SK-N-SH (cell line): ENCODE measurements at regions not wholly inside any gene's neighbourhood (a gene's known extent, or its start where the extent isn't known, plus 50 kb on each side); places are given as distances from the start of the nearest gene placed in this dataset.
A peak's percentile ranks its signal among the peaks of the same experiment; 100 is the strongest.

ENCODE experiments used
- CTCF ChIA-PET: fragments of 300-600, 350-600 bp; formaldehyde crosslinking; extraction: SDS; loops from one replicate; lab custom pipeline; 2021; lab: Yijun Ruan, JAX
- POLR2A ChIA-PET: fragments of 350-600 bp; sonication (Branson Sonifier 250); formaldehyde crosslinking; extraction: SDS; loops from one replicate; lab custom pipeline; 2020; ENCODE audit warnings: antibody characterized with exemption, inconsistent platforms; lab: Yijun Ruan, JAX
- DNase-seq: peaks from one replicate; pipeline ENCODE4 v3.0.0; 2012
- H2AFZ ChIP-seq: fragments of 200-600 bp; sonication (generic); 2 replicates; pipeline ENCODE4 v1.8.1; 2016; ENCODE audit warnings: antibody characterized with exemption, mild to moderate bottlenecking, low read depth
- H3F3A ChIP-seq: fragments of 200-600 bp; sonication (generic); replicated peaks from 2 replicates; pipeline ENCODE3; 2016; ENCODE audit warnings: antibody characterized with exemption, mild to moderate bottlenecking; ENCODE audit not compliant: insufficient read depth
- H3K27ac ChIP-seq, 2 experiments: fragments of 200-500 bp in 1 of 2; fragments of 200-600 bp in 1 of 2; sonication (Bioruptor generic) in 1 of 2; sonication (generic), shearing (Covaris generic) in 1 of 2; 2 replicates each; pipeline versions ENCODE4 v1.5.1 to v1.6.1; 2014 to 2016; ENCODE audit warnings: low read depth in 2 of 2, inconsistent platforms in 1 of 2, low read length in 1 of 2, mild to moderate bottlenecking in 1 of 2, mixed read lengths in 1 of 2
- H3K27me3 ChIP-seq: fragments of 200-600 bp; sonication (generic), shearing (Covaris generic); 2 replicates; pipeline ENCODE4 v1.6.1; 2016; ENCODE audit warnings: mixed run types; ENCODE audit not compliant: insufficient read depth
- H3K36me3 ChIP-seq, 2 experiments: fragments of 200-500 bp in 1 of 2; fragments of 200-600 bp in 1 of 2; sonication (Bioruptor generic) in 1 of 2; sonication (generic) in 1 of 2; replicated peaks in 1 of 2; 2 replicates each; pipeline versions ENCODE3 to v1.5.1; 2014 to 2016; ENCODE audit warnings: low read length in 1 of 2, mild to moderate bottlenecking in 1 of 2; ENCODE audit not compliant: insufficient read depth in 2 of 2, control insufficient read depth in 1 of 2
- H3K4me1 ChIP-seq, 2 experiments: fragments of 200-500 bp in 1 of 2; fragments of 200-600 bp in 1 of 2; sonication (Bioruptor generic) in 1 of 2; sonication (generic), shearing (Covaris generic) in 1 of 2; 2 replicates each; pipeline versions ENCODE4 v1.5.1 to v1.6.1; 2014 to 2016; ENCODE audit warnings: low read depth in 1 of 2, low read length in 1 of 2, mixed run types in 1 of 2; ENCODE audit not compliant: insufficient read depth in 2 of 2, control insufficient read depth in 1 of 2
- H3K4me2 ChIP-seq: fragments of 200-600 bp; sonication (generic), shearing (Covaris generic); 2 replicates; pipeline ENCODE4 v1.6.1; 2017; ENCODE audit warnings: mixed run types
- H3K4me3 ChIP-seq, 2 experiments: fragments of 200-500 bp in 1 of 2; fragments of 200-600 bp in 1 of 2; sonication (Bioruptor generic) in 1 of 2; sonication (generic), shearing (Covaris generic) in 1 of 2; 2 replicates each; pipeline versions ENCODE4 v1.5.1 to v1.8.1; 2014 to 2016; ENCODE audit warnings: low read depth in 2 of 2, inconsistent platforms in 1 of 2, low read length in 1 of 2, mild to moderate bottlenecking in 1 of 2, mixed read lengths in 1 of 2, moderate library complexity in 1 of 2
- H3K79me2 ChIP-seq: fragments of 200-600 bp; sonication (generic); 2 replicates; pipeline ENCODE4 v1.8.1; 2017; ENCODE audit warnings: mild to moderate bottlenecking; ENCODE audit not compliant: insufficient read depth
- H3K9ac ChIP-seq: fragments of 200-600 bp; sonication (generic); 2 replicates; pipeline ENCODE4 v1.6.1; 2017; ENCODE audit warnings: mixed run types
- H3K9me2 ChIP-seq: fragments of 200-600 bp; sonication (generic); 2 replicates; pipeline ENCODE4 v1.6.1; 2017; ENCODE audit warnings: mixed run types
- H3K9me3 ChIP-seq: fragments of 200-600 bp; sonication (generic); 2 replicates; pipeline ENCODE4 v1.6.1; 2017; ENCODE audit warnings: mixed run types, mild to moderate bottlenecking, moderate library complexity
- H4K20me1 ChIP-seq: fragments of 200-600 bp; sonication (generic); 2 replicates; pipeline ENCODE4 v1.6.1; 2017; ENCODE audit warnings: mild to moderate bottlenecking, mixed run types; ENCODE audit not compliant: insufficient read depth
- CTCF ChIP-seq: fragments of 200-600 bp; sonication (generic); IDR thresholded peaks from 2 replicates; pipeline ENCODE4 v1.6.1; 2017; ENCODE audit warnings: antibody characterized with exemption, mild to moderate bottlenecking, moderate library complexity
- EZH2phosphoT487 ChIP-seq: fragments of 200-600 bp; sonication (generic); IDR thresholded peaks from 2 replicates; pipeline ENCODE4 v1.6.1; 2017; ENCODE audit warnings: low read depth, mixed run types, mild to moderate bottlenecking, antibody characterized with exemption, moderate library complexity, borderline replicate concordance
- FOSL2 ChIP-seq: IDR thresholded peaks from 2 replicates; pipeline ENCODE4 v1.4.0; 2012; ENCODE audit warnings: low read depth, mild to moderate bottlenecking, moderate library complexity, borderline replicate concordance
- GABPA ChIP-seq: IDR thresholded peaks from 2 replicates; pipeline ENCODE4 v1.4.0; 2012; ENCODE audit warnings: low read depth, mild to moderate bottlenecking
- GATA2 ChIP-seq: sonication (generic); formaldehyde crosslinking; IDR thresholded peaks from 2 replicates; pipeline ENCODE4 v1.5.0; 2020; ENCODE audit warnings: mild to moderate bottlenecking, missing genetic modification reagents
- MEF2A ChIP-seq: IDR thresholded peaks from 2 replicates; pipeline ENCODE4 v1.4.0; 2012; ENCODE audit warnings: low read depth, borderline replicate concordance
- MXI1 ChIP-seq: IDR thresholded peaks from 2 replicates; pipeline ENCODE4 v1.6.1; 2012; ENCODE audit warnings: mild to moderate bottlenecking, low read depth, low read length, improper control_type of control experiment
- RCOR1 ChIP-seq: fragments of 150-350 bp; IDR thresholded peaks from 2 replicates; pipeline ENCODE4 v1.6.1; 2017; ENCODE audit warnings: antibody characterized with exemption, low read length
- RFX5 ChIP-seq: IDR thresholded peaks from 2 replicates; pipeline ENCODE4 v1.6.1; 2012; ENCODE audit warnings: mild to moderate bottlenecking, improper control_type of control experiment, low read length
- RXRA ChIP-seq: IDR thresholded peaks from 2 replicates; pipeline ENCODE4 v1.4.0; 2012; ENCODE audit warnings: low read depth, mild to moderate bottlenecking, borderline replicate concordance
- SIN3A ChIP-seq: IDR thresholded peaks from 2 replicates; pipeline ENCODE4 v1.6.1; 2012; ENCODE audit warnings: low read depth, mild to moderate bottlenecking, low read length, moderate library complexity, borderline replicate concordance
- SMC3 ChIP-seq: IDR thresholded peaks from 2 replicates; pipeline ENCODE4 v1.6.1; 2012; ENCODE audit warnings: low read depth, low read length, improper control_type of control experiment
- TAF1 ChIP-seq: IDR thresholded peaks from 2 replicates; pipeline ENCODE4 v1.6.1; 2012; ENCODE audit warnings: low read depth, mild to moderate bottlenecking, low read length, moderate library complexity, borderline replicate concordance
- TCF12 ChIP-seq: IDR thresholded peaks from 2 replicates; pipeline ENCODE4 v1.4.0; 2012
- TEAD4 ChIP-seq: IDR thresholded peaks from 2 replicates; pipeline ENCODE4 v1.4.0; 2012; ENCODE audit warnings: mild to moderate bottlenecking, borderline replicate concordance; ENCODE audit not compliant: insufficient read depth
- YY1 ChIP-seq: IDR thresholded peaks from 2 replicates; pipeline ENCODE4 v1.4.0; 2012; ENCODE audit warnings: low read depth, mild to moderate bottlenecking
- WGBS: methylation state at CpG from one replicate; pipeline ENCODE4 v1.1.6; 2017; ENCODE audit warnings: low lambda C conversion rate; 5-methylcytosine and 5-hydroxymethylcytosine counted together
- TF ChIP-seq, protein P1 (sequence below): IDR thresholded peaks from 2 replicates; pipeline ENCODE4 v1.4.0; 2012; ENCODE audit warnings: low read depth, borderline replicate concordance
- TF ChIP-seq, protein P2 (sequence below): IDR thresholded peaks from 2 replicates; pipeline ENCODE4 v1.4.0; 2012; ENCODE audit warnings: low read depth
- TF ChIP-seq, protein P3 (sequence below): IDR thresholded peaks from 2 replicates; pipeline ENCODE4 v1.4.0; 2012; ENCODE audit warnings: low read depth, borderline replicate concordance

DNA sequence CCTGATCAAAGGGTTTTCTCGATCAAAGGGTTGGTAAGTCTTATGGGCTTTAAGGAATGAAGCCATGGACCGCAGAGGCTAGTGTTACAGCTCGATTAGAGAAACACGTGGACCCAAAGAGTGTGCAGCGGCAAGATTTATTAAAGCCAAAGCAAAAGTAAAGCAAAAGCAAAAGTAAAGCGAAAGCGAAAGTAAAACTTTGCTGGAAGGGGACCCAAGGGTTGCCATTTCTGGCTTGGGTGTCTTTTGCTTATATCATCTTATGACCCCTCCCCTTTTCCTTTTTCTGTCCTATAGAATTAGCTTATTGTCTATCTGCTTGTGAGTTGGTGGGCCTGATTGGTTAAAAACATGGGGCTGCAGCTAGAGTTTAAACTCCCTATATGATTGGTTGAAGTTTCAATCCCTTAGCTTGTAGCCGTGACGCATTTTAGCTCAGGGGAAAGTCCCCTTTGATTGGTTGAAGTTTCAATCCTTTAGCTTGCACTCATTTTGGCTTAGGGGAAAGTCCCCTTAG is 957.0 kb downstream of the AMY1C start:
- 79% methylated on average over 9 of the region's 9 CpGs for WGBS
- no peak overlapping the region for H2AFZ ChIP-seq

GRCh38 chr1:104718752-104719151 is 969.1 kb downstream of the AMY1C start:
- POLR2A ChIA-PET = no interaction called here
- no peaks in the 10 kb centered on the region for H3K36me3 ChIP-seq
- H3F3A ChIP-seq = no peaks in the 10 kb centered on the region
- H3K9me3 ChIP-seq = no peaks in the 10 kb centered on the region
- H3K4me1 ChIP-seq = no peaks in the 10 kb centered on the region
- DNase-seq = no peak
- WGBS = 46% methylated on average over 1 of the region's 1 CpG
- H3K9me2 ChIP-seq = no peaks in the 10 kb centered on the region
- TF ChIP-seq, protein P1, sequence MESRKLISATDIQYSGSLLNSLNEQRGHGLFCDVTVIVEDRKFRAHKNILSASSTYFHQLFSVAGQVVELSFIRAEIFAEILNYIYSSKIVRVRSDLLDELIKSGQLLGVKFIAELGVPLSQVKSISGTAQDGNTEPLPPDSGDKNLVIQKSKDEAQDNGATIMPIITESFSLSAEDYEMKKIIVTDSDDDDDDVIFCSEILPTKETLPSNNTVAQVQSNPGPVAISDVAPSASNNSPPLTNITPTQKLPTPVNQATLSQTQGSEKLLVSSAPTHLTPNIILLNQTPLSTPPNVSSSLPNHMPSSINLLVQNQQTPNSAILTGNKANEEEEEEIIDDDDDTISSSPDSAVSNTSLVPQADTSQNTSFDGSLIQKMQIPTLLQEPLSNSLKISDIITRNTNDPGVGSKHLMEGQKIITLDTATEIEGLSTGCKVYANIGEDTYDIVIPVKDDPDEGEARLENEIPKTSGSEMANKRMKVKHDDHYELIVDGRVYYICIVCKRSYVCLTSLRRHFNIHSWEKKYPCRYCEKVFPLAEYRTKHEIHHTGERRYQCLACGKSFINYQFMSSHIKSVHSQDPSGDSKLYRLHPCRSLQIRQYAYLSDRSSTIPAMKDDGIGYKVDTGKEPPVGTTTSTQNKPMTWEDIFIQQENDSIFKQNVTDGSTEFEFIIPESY = no peak
- TF ChIP-seq RXRA = no peak
- no peak for TF ChIP-seq TAF1
- H3K4me2 ChIP-seq = no peak overlapping the region
- no peak overlapping the region for H3K4me3 ChIP-seq
- H3K27ac ChIP-seq = no peak overlapping the region
- H3K9ac ChIP-seq = no peak overlapping the region
- H2AFZ ChIP-seq = no peak overlapping the region
- H3K79me2 ChIP-seq = no peaks in the 10 kb centered on the region
- no peaks in the 10 kb centered on the region for H3K27me3 ChIP-seq
- no peaks in the 10 kb centered on the region for H4K20me1 ChIP-seq
- CTCF ChIA-PET = no interaction called here

More for the DNA sequence above, 957.0 kb downstream of the AMY1C start:
- Histone ChIP-seq H3K9me2 (no peaks in the 10 kb centered on the region), H3F3A (no peaks in the 10 kb centered on the region), H3K9me3 (no peaks in the 10 kb centered on the region), H3K9ac (no peak overlapping the region), H3K27me3 (no peaks in the 10 kb centered on the region), H3K79me2 (no peaks in the 10 kb centered on the region)
- CTCF ChIA-PET = interaction anchor here (0.9 kb wide), 1 partner anchor 16 kb away, joined by 3 read pairs; no protein-coding TSS in a partner anchor
- TF ChIP-seq, protein P2, sequence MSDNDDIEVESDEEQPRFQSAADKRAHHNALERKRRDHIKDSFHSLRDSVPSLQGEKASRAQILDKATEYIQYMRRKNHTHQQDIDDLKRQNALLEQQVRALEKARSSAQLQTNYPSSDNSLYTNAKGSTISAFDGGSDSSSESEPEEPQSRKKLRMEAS = no peak
- TF ChIP-seq MEF2A = no peak
- TF ChIP-seq EZH2phosphoT487 = no peak
- no peak for TF ChIP-seq TAF1
- TF ChIP-seq TEAD4 = no peak
- no peak for TF ChIP-seq GABPA
- no peak for TF ChIP-seq GATA2 (CRISPR knock-in tag)
- no peak for TF ChIP-seq FOSL2
- no peak for TF ChIP-seq TCF12
- no peak for TF ChIP-seq YY1
- no peak for TF ChIP-seq MXI1
- no peak for TF ChIP-seq RXRA
- TF ChIP-seq SMC3 = no peak
- no peak for TF ChIP-seq RFX5
- no peak for TF ChIP-seq SIN3A
- no peak for TF ChIP-seq RCOR1
- no peak for TF ChIP-seq CTCF
- TF ChIP-seq, protein P3, sequence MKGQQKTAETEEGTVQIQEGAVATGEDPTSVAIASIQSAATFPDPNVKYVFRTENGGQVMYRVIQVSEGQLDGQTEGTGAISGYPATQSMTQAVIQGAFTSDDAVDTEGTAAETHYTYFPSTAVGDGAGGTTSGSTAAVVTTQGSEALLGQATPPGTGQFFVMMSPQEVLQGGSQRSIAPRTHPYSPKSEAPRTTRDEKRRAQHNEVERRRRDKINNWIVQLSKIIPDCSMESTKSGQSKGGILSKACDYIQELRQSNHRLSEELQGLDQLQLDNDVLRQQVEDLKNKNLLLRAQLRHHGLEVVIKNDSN = no peak
- TF ChIP-seq, all 33 proteins: peak for 0
- no peaks in the 10 kb centered on the region for H4K20me1 ChIP-seq
- no peaks in the 10 kb centered on the region for H3K4me1 ChIP-seq
- H3K4me2 ChIP-seq = 0 out of 2 replicates have a peak overlapping the region, but pooled peaks have one; percentile 4
- H3K27ac ChIP-seq = no peak overlapping the region
- no peak for DNase-seq
- POLR2A ChIA-PET = no interaction called here
- H3K36me3 ChIP-seq = no peaks in the 10 kb centered on the region
- no peak overlapping the region; a peak in 1 of 4 replicates for H3K4me3 ChIP-seq
